Renal cortex interstitium (tissue), 11 donors: ENCODE measurements at regions not wholly inside any gene's neighbourhood (a gene's known extent, or its start where the extent isn't known, plus 50 kb on each side); places are given as distances from the start of the nearest gene placed in this dataset.

ENCODE experiments used
- DNase-seq, 11 donors: peaks; one replicate each; pipeline ENCODE4 v3.0.0-alpha.2; 2013; ENCODE audit warnings: low read depth in 9 of 11, low spot score in 4 of 11; ENCODE audit errors: extremely low read depth in 1 of 11

GRCh38 chr18:77906103-77906892 lies 656.6 kb downstream of the GALR1 start:
- DNase-seq: no peak

GRCh38 chr18:77910347-77910746 lies 660.7 kb downstream of the GALR1 start:
- DNase-seq: no peak

- DNase-seq: no peak
These were observed 662.4 kb downstream of the GALR1 start for GRCh38 chr18:77911971-77912605.

DNA sequence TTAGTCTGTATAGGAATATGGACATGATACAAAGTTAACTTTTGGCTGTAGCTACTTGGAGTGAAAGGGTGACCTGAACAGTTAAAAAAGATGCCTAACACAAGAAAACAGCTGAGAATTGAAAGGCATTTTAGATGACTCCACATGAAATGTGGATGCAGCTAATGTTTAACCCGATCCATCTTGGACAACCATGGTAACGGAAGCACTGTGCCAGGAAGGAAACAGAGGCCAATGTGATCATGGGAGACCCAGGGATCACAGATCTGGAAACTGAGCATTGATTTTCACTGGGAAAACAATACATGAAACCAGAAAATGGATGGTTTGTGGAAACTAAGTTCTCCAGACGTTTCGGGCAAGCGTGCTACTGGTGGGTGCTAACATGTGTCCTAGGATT lies 669.1 kb downstream of the GALR1 start:
- peak in 1 of 11 donors; percentile 7 for DNase-seq

DNA sequence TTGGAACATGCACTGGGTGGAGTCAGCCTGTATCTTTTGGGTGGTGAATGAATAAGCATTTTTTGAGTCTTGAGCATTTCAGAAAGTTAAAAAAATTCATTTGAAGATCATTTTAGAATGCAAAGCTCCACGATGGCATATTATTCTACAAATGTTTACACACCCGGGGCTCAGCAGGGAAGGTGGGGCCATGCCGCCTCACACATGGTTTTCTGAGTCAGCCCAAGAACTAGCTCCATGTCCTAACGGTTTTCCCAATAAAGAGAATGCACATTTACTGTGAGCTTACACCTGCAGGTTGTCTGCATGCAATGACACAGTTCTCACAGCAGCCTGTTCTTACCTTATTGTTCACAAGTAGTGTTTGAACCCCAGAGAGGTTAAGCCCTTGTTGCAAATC lies 670.3 kb downstream of the GALR1 start:
- no peak for DNase-seq

DNA sequence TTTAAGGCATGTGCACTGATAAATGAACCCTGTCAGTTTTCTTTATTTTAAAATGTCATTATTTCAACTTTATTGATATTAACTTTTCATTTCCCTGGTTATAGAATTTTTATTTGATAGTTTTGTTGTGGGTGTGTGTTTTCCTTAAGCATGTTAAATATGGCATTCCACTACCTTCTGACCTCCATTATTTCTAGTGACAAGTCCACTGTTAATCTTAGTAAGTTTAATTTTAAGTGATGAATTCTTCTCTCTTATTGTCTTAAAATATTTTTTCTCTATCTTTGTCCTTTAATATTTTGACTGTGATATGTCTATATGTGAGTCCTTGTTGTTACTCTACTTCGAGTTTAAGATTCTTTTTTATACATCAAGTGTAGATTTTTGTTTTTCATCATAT lies 685.7 kb downstream of the GALR1 start:
- DNase-seq: no peak

DNA sequence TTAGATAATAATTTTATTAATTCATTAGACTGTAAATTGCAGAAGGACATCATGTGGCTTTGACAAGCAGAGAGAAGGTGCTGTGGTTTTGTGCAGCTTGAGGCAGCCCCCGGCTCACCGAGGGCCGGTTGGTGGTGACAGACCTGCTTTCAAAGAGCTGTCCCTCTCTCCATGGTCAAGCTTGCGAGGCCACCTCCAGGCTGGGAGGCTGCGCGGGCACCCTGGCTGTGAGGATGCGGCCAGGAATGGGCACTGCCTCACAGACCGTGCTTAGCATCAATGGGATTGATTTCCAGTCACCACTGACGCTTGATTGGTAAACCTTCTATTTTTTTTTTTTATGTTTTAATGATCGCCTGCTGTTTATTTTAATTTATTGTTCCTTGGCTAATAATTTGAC lies 690.9 kb downstream of the GALR1 start:
- DNase-seq: no peak

GRCh38 chr18:77944533-77944932 lies 694.9 kb downstream of the GALR1 start:
- no peak for DNase-seq

DNA sequence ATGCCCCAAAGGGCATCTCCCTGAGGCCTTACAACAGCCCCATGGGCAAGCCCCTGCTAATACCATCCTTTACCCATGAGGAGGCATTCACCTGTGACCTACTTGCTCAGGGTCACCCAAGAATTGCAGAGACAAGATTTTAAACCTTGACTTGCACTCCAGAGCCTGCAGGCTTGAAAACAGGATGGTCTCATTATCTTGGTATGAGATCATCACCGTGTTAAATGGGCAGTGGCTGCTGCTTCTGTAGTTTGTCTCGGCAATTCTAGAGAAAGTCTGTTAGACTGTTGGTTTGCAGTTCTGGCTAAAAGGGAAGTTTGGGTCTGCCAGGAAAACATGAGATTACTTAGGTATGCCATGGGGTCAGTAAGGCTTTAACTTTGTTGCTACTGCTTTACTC lies 698.9 kb downstream of the GALR1 start:
- DNase-seq: no peak

- DNase-seq: no peak
These were observed 699.8 kb downstream of the GALR1 start for GRCh38 chr18:77949355-77949973.

DNA sequence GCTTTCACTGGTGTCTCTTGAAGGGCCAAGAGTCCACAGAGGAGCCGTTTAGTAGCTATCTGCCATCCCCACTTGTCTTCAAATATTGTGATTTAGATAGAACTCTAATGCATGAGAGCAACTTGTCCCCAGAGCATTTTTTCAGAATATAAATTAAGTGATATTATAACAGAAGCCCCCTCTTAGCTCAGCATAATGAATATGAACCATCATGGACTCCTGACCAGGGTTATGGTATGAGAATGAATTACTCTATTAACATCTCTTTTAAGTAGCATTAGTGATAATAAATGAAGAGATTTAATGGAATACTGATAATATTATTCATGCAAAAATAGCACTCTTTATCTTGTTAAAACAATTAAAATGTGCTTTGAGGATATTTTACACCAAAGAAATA lies 709.6 kb downstream of the GALR1 start:
- no peak for DNase-seq

GRCh38 chr18:77960791-77961410 lies 711.3 kb downstream of the GALR1 start:
- peak in 6 of 11 donors; percentile 15 to 44 (median 21) for DNase-seq

GRCh38 chr18:77967071-77967470 lies 717.4 kb downstream of the GALR1 start:
- DNase-seq: no peak

GRCh38 chr18:77967791-77968190 lies 718.1 kb downstream of the GALR1 start:
- DNase-seq: no peak

GRCh38 chr18:77969972-77970371 lies 720.3 kb downstream of the GALR1 start:
- no peak for DNase-seq

- DNase-seq: peak in 1 of 11 donors; percentile 17
These were observed 721.2 kb downstream of the GALR1 start for GRCh38 chr18:77970814-77971213.

GRCh38 chr18:77973745-77974144 lies 724.1 kb downstream of the GALR1 start:
- no peak for DNase-seq

- DNase-seq: no peak
These were observed 724.7 kb downstream of the GALR1 start for GRCh38 chr18:77974329-77974728.

DNA sequence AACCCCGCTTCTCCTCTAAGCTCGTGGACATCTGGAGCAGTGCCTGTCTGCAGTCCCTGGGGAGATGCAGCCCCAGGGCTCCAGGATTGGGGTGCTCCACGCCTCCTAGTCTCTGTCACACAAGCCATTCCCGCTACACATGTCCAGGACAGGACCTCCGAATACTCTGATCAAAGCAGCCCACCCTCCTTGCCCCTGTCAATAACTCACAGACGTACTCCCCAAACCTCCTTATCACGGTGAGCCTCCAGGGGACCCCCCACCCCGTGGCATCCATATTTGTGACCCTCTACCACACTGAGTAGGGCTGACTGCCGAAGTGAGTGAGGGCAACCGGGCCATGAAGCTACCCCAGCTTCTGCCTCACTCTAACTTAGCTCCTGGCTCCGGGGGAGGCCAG lies 727.7 kb downstream of the GALR1 start:
- no peak for DNase-seq

DNA sequence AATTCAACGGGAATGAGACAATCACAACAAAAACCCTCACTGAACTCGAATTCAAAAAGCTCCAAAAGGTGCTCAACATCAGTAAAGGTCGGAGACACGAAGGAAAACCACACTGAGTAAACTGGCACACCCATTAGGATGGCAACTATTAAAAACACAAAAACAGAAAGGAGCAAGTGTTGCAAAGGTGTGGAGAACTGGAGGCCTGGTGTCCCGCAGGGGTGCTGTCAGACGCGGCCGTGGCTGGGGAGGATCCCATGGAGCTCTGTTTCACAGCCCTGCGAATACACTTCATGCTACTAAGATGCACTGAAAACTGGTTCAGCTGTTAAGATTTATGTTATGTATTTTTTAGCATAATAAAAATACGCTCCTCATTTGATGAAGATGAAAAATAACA lies 730.6 kb downstream of the GALR1 start:
- no peak for DNase-seq
